Peyer's patch (tissue), 4 donors: ENCODE measurements at regions not wholly inside any gene's neighbourhood (a gene's known extent, or its start where the extent isn't known, plus 50 kb on each side); places are given as distances from the start of the nearest gene placed in this dataset.

Experiments
- DNase-seq, 3 donors: peaks; one replicate each; pipeline ENCODE4 v3.0.0-alpha.2; 2017 to 2019
- H3K27ac ChIP-seq, 4 donors: fragments of 200-600 bp; sonication (generic); one replicate each; pipeline ENCODE4 v1.5.1; 2016 to 2019
- H3K27me3 ChIP-seq, 2 donors: fragments of 200-600 bp; sonication (generic); one replicate each; pipeline ENCODE4 v1.5.1; 2019
- H3K36me3 ChIP-seq, 3 donors: fragments of 200-600 bp; sonication (generic); one replicate each; pipeline ENCODE4 v1.5.1; 2016 to 2019
- H3K4me1 ChIP-seq, 4 donors: fragments of 200-600 bp; sonication (generic); one replicate each; pipeline ENCODE4 v1.5.1; 2016 to 2019
- H3K4me3 ChIP-seq, 4 donors: fragments of 200-600 bp; sonication (generic); 1 replicate in 3 of 4; 2 replicates in 1 of 4; pipeline ENCODE4 v1.5.1; 2016 to 2019; ENCODE audit warnings: mild to moderate bottlenecking in 1 of 4
- H3K9me3 ChIP-seq, 4 donors: fragments of 200-600 bp; sonication (generic); one replicate each; pipeline ENCODE4 v1.5.1; 2016 to 2019; ENCODE audit warnings: mild to moderate bottlenecking in 1 of 4
- CTCF ChIP-seq, 6 experiments: fragments of 450-650 bp in 4 of 6; fragments of 200-600 bp in 2 of 6; sonication (generic) in 1 of 6; IDR thresholded peaks; one replicate each; pipeline ENCODE4 v1.5.1; 2017 to 2019; ENCODE audit warnings: antibody characterized with exemption in 6 of 6, mild to moderate bottlenecking in 3 of 6, moderate library complexity in 1 of 6
- POLR2A ChIP-seq, 2 donors: fragments of 450-650 bp; IDR thresholded peaks; one replicate each; pipeline ENCODE4 v1.5.1; 2017; ENCODE audit warnings: antibody characterized with exemption in 2 of 2, mild to moderate bottlenecking in 2 of 2, moderate library complexity in 2 of 2

- H3K27me3 ChIP-seq, result no peaks in the 10 kb centered on the region
- H3K36me3 ChIP-seq, result no peaks in the 10 kb centered on the region
- H3K9me3 ChIP-seq, result no peaks in the 10 kb centered on the region
- no peak for DNase-seq
- TF ChIP-seq POLR2A (IDR thresholded peaks at IDR 0.05), result no peak
- no peak for TF ChIP-seq CTCF (IDR thresholded peaks at IDR 0.05)
- no peak overlapping the region for H3K4me3 ChIP-seq
- no peaks in the 10 kb centered on the region for H3K4me1 ChIP-seq
- no peak overlapping the region for H3K27ac ChIP-seq
Observed at GRCh38 chr9:81224166-81225081, 464.9 kb downstream of the TLE1 start.

GRCh38 chr9:81214975-81215374 is 474.4 kb downstream of the TLE1 start:
- Histone ChIP-seq H3K4me1 (no peaks in the 10 kb centered on the region), H3K9me3 (peaks cover 0 to 8% (median 0%) of the 10 kb centered on the region in 4 donors), H3K36me3 (no peaks in the 10 kb centered on the region), H3K27ac (no peak overlapping the region), H3K4me3 (no peak overlapping the region), H3K27me3 (no peaks in the 10 kb centered on the region)
- DNase-seq, result no peak
- TF ChIP-seq POLR2A (IDR thresholded peaks at IDR 0.05), result no peak
- no peak for TF ChIP-seq CTCF (IDR thresholded peaks at IDR 0.05)

GRCh38 chr9:81213456-81213855 is 475.9 kb downstream of the TLE1 start:
- no peak for TF ChIP-seq CTCF (IDR thresholded peaks at IDR 0.05)
- no peak for TF ChIP-seq POLR2A (IDR thresholded peaks at IDR 0.05)

GRCh38 chr9:81211741-81212140 is 477.6 kb downstream of the TLE1 start:
- H3K9me3 ChIP-seq, result peaks cover 0 to 5% (median 0%) of the 10 kb centered on the region in 4 donors

More at GRCh38 chr9:81213456-81213855, 475.9 kb downstream of the TLE1 start:
- Histone ChIP-seq H3K4me1 (no peaks in the 10 kb centered on the region), H3K4me3 (no peak overlapping the region), H3K9me3 (peaks cover 0 to 8% (median 0%) of the 10 kb centered on the region in 4 donors), H3K36me3 (no peaks in the 10 kb centered on the region), H3K27ac (no peak overlapping the region), H3K27me3 (no peaks in the 10 kb centered on the region)
- no peak for DNase-seq

GRCh38 chr9:81207651-81208050 is 481.7 kb downstream of the TLE1 start:
- Histone ChIP-seq H3K36me3 (no peaks in the 10 kb centered on the region), H3K9me3 (no peaks in the 10 kb centered on the region), H3K27ac (no peak overlapping the region), H3K4me1 (no peaks in the 10 kb centered on the region), H3K27me3 (no peaks in the 10 kb centered on the region), H3K4me3 (no peak overlapping the region)
- DNase-seq, result no peak
- TF ChIP-seq POLR2A (IDR thresholded peaks at IDR 0.05), result no peak

More at GRCh38 chr9:81211741-81212140, 477.6 kb downstream of the TLE1 start:
- Histone ChIP-seq H3K36me3 (no peaks in the 10 kb centered on the region), H3K4me1 (no peaks in the 10 kb centered on the region), H3K27ac (no peak overlapping the region), H3K27me3 (no peaks in the 10 kb centered on the region), H3K4me3 (no peak overlapping the region)
- TF ChIP-seq POLR2A (IDR thresholded peaks at IDR 0.05) (no peak), CTCF (IDR thresholded peaks at IDR 0.05) (no peak)
- DNase-seq, result no peak

GRCh38 chr9:81202292-81202691 is 487.1 kb downstream of the TLE1 start:
- Histone ChIP-seq H3K9me3 (no peaks in the 10 kb centered on the region), H3K27me3 (no peaks in the 10 kb centered on the region), H3K36me3 (no peaks in the 10 kb centered on the region), H3K4me3 (no peak overlapping the region), H3K27ac (no peak overlapping the region), H3K4me1 (no peaks in the 10 kb centered on the region)
- DNase-seq, result no peak
- no peak for TF ChIP-seq CTCF (IDR thresholded peaks at IDR 0.05)
- no peak for TF ChIP-seq POLR2A (IDR thresholded peaks at IDR 0.05)
